NCI-H82 (cell line): ENCODE measurements at regions not wholly inside any gene's neighbourhood (a gene's known extent, or its start where the extent isn't known, plus 50 kb on each side); places are given as distances from the start of the nearest gene placed in this dataset.

ENCODE experiments used
- DNase-seq: peaks from one replicate; lab custom pipeline; 2025; lab: John Stamatoyannopoulos, UW

DNA sequence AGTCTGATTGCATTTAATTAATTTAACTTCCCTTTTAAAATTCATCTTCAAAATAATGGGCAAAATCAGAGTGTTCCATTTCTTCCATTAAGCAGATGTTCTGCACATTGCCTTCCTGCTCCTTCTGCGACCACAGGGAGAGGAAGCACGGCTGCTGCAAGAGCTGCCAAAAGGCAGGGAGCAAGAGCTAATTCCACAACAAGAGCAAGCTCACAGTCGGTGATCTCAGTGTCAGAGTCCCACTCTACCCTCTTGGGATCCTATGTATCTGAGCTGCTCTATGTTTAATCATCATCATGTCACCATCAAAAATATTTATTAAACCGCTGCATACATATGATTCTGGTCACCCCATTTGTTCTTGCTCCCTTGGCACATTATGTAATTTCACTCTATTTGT lies 255.3 kb upstream of the CAMK1G start:
- DNase-seq: no peak

- DNase-seq: peak; percentile 85
Observed at GRCh38 chr1:209335178-209335577, 248.3 kb upstream of the CAMK1G start.

DNA sequence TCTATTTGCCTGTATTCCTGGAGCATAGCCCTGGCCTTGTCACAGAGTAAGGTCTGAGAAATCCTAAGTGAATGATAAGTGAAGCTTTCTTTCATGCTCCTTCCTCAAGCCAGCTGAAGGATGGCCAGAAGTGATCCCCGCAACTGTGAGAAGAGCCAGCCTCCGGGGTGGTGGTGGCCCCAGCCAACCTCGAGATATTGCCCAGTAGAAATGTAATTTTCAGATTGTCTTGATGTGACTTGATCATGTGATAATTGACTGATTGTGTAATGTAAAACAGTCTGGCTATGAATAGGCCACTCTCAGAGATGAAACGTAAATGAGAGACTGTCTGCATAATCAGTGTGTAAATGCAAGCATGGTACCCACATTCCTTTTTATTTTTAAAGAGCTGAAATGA lies 242.4 kb upstream of the CAMK1G start:
- no peak for DNase-seq

DNA sequence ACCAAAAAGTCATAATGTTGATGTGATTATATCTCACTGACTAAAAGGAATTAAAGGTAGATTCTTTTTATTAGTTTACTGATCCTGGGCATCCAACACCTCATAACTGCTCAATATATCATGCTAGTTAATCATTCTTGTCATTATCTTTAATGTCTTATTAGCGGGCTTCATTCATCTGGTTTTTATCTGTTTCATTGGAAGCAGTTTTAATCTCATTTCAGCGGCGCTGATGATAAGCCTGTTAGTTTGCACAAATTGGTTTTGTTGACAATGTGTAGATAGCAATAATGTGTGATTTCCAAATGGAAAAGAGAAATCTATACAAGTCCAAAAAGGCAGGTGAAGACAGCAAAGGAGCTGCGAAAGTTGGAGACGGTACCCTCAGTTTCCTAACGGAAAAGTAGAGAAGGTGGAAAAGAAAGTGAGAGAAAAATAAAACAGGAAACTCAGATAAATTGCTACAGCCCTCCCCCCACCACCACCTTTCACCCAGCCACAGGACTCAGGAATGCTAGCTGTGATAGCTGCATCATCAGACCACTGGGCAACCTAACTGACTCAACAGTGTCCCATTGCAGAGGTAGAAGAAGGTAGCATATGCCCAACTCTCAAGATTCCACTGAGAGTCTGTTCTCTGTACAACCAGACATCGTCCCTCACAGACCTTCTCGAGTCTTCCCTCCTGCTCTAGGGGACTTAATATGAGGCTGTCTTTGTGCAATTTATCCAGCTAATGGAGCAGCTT lies 241.7 kb upstream of the CAMK1G start:
- peak; percentile 80 for DNase-seq

DNA sequence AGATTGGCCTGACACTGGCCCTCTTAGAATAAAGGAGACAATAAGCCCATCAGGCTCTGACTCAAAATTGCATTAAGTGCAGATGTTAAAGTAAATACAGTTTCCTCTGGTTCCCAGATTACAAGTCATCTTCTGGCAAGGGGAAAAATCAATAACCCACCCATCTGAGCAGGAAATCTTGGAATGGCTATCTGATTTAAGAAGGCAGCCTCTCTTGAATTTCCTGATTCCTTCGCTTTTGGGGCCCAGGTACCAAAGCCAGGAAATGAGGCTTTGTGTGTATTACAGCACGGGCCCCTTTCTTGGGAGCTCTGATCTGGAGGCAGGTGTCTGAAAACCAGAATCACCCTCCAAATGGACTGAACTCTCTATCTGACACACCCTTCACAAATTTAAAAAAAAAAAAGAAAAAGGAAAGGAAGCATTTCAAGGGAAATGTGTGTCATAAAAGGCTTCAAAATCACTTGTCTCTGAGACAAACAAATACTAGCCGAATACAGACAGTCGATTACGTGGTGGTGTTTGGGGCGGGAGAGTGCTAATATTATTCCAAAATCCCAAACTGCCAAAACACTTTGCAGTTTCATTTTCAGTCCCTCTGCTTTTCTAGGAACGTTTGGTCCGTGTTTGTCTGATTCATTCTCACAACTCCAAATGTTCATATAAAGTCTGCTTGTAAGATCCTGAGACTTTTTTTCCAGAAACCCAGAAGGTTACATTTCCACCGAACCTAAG lies 240.9 kb upstream of the CAMK1G start:
- DNase-seq: peak; percentile 92

GRCh38 chr1:209343511-209343910 lies 240.0 kb upstream of the CAMK1G start:
- DNase-seq: no peak

- no peak for DNase-seq
Observed at GRCh38 chr1:209344156-209344555, 239.4 kb upstream of the CAMK1G start.

DNA sequence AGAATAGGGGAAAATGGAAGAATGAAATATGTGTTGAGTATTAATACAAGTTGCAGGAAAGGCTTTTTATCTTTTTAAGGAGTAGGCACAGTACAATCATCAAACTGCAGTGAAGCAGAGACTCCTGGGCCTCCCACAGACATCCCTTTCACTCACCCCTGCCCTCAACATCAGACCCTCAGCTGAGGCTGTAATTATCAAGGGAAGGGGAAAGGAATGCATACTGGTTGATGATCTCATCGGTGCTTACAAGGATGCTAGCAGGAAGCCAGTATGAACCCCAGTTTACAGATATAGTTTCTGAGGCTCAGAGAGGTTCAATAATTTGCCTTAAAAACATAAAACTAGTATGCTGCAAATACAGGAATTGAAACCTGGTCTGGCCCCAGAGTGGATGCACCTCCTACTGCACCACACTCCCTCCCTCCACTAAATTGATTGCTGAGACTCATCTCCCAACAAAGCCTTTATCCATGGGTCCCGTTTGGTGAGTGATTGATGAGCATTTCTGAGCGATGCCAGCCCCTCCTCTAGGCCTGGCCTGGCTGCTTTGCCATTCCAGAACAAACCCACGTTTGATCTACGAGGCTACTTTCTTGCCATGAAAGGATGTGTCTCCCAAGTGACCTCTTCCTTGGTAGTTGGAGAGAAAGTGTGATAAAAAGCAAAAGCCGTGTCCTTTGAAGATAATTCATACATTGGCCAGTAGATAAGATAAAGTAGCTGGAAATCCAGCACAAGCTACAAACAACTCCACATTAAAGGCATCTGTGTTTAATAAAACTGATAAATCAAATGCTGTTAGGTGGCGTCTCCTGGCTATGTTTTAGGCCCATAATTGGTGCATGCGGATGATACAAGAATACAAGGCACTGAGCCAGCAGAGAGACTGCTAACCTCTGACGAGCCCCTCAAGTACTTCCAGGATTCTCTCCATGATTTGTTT lies 233.9 kb upstream of the CAMK1G start:
- no peak for DNase-seq

DNA sequence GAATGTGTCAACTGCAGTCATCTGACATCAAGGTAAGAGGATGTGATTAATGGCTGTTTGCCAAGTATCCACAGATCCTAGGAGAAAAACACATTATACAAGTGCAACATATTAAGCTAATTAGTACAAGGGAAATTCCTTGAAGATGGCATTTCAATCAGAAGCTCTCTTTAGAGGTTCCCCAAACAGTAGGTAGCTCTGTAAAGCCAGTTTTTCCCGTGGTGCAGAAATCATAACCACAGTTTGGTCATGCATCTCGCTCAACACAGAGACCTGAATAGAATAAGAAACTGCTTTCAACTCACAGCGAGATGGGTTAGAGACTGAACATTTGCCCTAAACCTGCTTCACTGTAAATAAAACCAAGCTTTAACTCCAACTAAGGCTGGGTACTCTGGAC lies 230.5 kb upstream of the CAMK1G start:
- DNase-seq: peak; percentile 70

DNA sequence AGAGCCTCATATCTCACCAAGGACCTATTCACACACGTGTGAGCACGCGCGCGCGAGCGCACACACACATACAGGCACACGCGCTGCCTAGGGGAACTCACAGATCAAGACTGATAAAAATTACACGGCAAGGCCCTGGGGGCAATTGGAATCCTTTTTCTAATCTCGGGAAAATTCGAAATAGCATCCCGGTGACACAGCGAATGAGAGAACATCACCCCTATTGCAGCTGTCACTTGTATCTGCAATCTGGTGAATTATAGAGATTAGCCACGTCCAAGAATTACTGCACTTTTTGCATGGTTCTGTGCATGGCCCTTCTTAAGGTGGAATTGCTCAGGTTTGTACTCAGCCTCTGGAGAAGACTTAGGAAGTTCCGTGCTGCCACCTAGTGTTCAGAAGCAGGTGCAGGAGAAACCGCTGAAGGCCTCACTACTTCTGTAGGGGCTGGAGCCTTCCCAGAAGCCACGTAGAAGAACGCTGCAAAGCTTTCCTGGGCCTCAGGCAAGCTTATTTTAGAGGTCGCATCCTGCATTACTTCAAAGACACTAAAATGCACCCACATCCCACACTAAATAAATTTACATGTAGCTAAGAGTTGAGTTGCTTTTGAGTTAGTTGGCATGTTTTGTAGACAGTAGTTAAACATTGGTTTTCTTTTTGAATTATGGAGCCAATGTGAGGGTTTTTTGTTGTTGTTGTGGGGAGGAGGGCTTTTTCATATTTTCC lies 229.2 kb upstream of the CAMK1G start:
- peak; percentile 98 for DNase-seq

GRCh38 chr1:209354840-209355165 lies 228.7 kb upstream of the CAMK1G start:
- no peak for DNase-seq

- DNase-seq: peak; percentile 50
Observed at GRCh38 chr1:209355415-209355814, 228.1 kb upstream of the CAMK1G start.

DNA sequence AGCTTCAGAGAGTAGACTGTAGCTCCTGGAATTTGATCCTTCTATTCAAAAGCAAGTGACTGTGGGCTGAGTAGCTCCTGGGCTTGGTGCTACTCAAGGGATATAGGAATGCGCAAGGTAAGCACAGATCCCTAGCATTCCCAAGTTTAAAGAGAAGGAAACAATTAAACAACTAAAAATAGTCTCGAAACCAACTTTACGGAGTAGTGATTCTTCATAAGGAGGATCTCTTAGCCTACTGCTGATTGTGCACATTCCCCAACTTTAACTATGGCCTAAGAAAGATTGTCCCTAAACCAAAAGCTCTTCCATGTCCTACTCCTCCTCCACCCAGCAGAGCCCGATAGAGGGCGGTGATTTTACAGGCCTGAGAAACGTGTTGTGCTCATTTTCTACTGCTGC lies 226.5 kb upstream of the CAMK1G start:
- no peak for DNase-seq

- DNase-seq: no peak
Observed at GRCh38 chr1:209363112-209363511, 220.4 kb upstream of the CAMK1G start.

- DNase-seq: no peak
Observed at GRCh38 chr1:209364716-209365115, 218.8 kb upstream of the CAMK1G start.

DNA sequence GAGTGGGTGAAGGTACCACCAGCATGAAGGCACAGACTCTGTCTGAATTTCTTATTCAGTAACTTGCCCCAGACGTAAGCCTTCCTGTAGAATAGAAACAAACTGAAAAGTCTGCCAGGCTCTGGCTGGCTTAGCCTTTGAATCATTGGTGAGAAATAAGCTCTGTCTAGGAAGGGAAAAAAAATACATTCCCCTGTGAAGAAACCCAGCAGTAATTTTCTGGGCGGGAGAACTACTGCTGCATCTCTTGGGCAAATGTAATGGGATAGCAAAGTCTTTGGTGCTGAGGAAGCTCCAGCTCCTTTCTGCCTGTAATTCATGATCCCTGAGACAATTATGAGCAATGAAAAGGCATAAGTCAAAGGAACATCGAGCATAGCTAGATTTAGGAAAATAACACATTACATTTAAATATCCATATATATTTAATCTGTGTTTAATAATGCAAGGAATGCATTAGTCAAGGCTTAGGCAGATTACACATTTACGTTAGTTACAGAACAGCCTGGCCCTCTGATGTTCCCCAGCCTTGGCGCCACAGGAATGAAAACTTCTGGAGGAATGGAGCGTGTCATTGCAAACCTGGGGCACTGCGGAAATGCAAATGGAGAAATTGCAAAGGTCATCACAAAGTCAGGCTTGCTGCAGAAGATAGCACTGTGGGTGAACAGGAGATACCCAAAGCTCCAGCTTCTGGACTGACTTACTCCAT lies 216.3 kb upstream of the CAMK1G start:
- DNase-seq: no peak

DNA sequence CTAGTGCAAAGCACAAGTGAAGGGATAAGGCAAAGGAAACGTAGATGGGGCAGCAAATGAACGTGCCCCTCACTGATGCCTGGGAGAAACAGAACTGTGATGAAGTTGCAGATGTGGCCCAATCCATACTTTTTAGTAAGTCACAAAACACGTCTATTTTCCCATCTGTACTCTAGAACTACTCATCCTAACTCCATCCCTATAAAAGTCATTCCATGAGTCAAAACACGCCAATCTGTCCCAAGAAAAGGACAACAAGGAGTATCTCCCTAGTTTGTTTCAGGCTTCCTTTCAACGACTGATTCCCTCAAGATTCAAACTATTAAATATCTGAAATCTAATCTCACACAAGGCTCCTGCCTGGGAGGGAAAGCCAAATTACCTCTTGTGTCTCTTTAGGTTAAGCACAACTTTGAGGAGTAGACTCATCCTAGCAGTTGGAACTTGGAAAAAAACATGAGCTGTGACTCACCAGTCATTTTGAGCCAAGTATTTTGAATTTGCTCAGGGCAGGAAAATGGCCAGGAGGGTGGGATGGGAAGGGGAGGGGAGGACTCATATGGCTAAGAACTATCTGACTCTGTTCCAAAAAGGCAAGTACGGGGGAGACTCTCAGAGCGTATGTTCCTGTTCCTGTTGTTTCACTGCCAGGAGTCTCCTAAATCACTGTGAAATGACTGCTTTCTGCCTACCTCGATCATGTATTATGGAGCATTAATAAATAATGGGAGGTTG lies 214.5 kb upstream of the CAMK1G start:
- no peak for DNase-seq

DNA sequence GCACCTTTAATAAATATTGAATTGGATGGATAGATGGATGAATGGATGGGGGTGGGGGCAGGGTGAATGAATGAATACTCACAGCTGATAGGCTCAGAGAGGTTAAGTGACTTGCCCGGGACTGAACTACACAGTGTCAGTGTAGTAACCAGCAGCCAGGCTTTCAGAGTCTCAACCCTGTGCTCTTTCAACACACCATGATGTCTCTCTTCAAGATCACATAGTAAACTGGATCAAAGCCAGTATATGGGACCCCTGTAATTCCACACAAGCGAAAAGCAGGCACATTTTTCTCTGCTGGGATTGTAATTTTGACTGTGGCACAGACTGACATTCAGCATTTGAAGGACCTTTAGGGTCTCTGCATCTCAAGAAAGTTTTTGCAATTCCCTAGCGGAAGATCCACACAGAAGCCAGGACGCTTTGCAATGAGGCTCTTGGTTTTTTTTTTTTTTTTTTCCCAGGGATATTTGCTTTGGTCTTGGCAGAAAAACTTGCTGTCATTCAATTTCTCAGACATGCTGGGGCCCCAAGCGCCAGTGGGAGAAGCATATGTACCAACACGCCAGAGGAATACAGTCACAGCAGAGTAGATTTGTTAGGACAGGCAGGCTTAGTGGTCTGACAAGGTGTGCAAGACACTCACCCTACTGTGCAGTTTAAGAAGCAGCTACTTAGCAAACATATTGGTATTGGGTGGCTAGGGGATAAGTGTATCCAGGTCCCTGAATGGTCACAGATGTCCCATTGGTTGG lies 213.1 kb upstream of the CAMK1G start:
- no peak for DNase-seq

DNA sequence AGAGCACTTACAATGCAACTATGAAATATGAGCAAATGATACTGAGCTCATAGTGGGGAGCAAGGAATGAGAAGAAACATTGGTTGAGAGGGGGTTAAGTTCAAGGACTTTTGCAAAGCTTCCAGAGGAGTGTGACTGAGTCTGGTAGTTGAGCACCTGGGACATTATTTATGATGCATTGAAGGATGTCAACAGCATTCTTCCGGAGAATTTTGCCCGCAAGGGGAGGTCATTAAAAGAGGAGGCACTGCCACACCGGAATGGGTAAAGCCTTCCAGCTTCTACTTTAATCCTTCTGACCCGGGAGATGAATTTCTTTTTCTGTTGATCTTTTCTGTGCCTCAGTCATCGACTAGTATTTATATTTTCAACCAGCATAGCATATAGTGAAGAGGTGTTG lies 208.4 kb upstream of the CAMK1G start:
- DNase-seq: no peak
